H7 (cell line): ENCODE measurements at regions not wholly inside any gene's neighbourhood (a gene's known extent, or its start where the extent isn't known, plus 50 kb on each side); places are given as distances from the start of the nearest gene placed in this dataset.

Experiments used
- DNase-seq: peaks from one replicate; pipeline ENCODE4 v3.0.0; 2012
- H3K27me3 ChIP-seq: 2 replicates; pipeline ENCODE4 v1.6.0; 2011; ENCODE audit warnings: mild to moderate bottlenecking, low read length; ENCODE audit not compliant: control insufficient read depth, insufficient read depth
- H3K36me3 ChIP-seq: replicated peaks from 2 replicates; pipeline ENCODE4 v1.5.1; 2011; ENCODE audit warnings: low read length; ENCODE audit not compliant: control insufficient read depth, insufficient read depth
- H3K4me3 ChIP-seq: 2 replicates; pipeline ENCODE4 v1.5.1; 2011; ENCODE audit warnings: low read depth, mild to moderate bottlenecking, control low read depth, low read length, moderate library complexity; ENCODE audit not compliant: insufficient read depth

- DNase-seq, result no peak
- Histone ChIP-seq H3K4me3 (no peak overlapping the region), H3K36me3 (no peaks in the 10 kb centered on the region), H3K27me3 (no peaks in the 10 kb centered on the region)
Observed at GRCh38 chr13:61084988-61085387, 330.7 kb downstream of the PCDH20 start.

DNA sequence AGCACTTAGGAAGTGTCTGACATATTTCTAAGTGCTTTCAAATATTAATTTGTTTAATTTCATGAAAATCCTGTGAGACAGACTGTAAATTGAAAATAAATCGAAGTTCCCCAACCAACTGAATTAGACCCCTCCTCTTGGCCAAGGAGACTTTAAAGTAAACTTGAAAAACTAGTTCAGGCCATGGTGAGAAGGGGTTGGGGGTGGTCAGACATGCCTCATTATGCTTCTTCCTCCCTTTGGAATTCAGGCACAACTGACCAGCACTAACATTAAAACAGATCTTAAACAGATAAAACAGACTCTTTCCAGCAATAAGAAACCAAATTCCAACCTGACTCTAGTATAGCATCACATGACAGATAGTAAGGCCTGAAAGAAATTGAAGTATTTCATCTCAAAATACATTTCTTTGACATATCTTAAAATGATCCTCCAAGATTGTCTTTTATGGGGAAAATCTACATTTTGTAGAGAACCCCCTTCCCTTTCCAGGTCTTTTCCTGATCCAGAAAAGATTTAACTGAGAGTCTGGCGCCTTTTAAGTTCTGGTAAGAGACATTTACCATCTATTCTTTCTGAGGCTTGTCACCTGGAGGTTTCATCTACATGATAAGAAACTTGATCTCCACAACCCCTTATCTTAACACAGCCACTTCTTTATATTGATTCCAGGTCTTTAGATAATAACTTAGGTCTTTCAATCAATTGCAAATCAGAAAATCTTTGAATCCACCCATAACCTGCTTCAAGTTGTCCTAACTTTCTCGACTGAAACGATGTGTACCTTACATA, 336.5 kb downstream of the PCDH20 start:
- no peak overlapping the region for H3K4me3 ChIP-seq
- no peak for DNase-seq
- H3K27me3 ChIP-seq, result no peaks in the 10 kb centered on the region
- no peaks in the 10 kb centered on the region for H3K36me3 ChIP-seq

DNA sequence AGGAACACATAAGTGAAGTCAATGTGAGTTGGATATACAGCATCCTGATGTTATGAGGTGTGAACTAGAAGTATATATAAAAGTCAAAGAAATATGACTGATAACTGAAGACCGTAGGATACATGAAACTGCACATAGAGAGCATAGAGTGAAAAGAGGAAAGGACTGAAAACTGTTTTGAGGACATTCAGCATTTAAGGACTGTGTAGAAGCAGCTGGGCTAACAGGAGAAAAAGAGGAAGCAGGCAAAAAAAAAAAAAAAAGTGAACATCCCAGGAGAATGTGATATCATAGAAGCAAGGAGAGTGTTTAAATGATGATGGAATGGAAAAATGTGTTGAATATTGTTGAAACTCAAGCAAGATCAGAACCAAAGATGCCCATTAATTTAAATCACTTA, 363.5 kb downstream of the PCDH20 start:
- DNase-seq, result no peak
- no peaks in the 10 kb centered on the region for H3K27me3 ChIP-seq
- no peaks in the 10 kb centered on the region for H3K36me3 ChIP-seq
- no peak overlapping the region for H3K4me3 ChIP-seq

GRCh38 chr13:61045251-61045650, 370.4 kb downstream of the PCDH20 start:
- Histone ChIP-seq H3K36me3 (no peaks in the 10 kb centered on the region), H3K4me3 (no peak overlapping the region), H3K27me3 (no peaks in the 10 kb centered on the region)
- DNase-seq, result no peak

DNA sequence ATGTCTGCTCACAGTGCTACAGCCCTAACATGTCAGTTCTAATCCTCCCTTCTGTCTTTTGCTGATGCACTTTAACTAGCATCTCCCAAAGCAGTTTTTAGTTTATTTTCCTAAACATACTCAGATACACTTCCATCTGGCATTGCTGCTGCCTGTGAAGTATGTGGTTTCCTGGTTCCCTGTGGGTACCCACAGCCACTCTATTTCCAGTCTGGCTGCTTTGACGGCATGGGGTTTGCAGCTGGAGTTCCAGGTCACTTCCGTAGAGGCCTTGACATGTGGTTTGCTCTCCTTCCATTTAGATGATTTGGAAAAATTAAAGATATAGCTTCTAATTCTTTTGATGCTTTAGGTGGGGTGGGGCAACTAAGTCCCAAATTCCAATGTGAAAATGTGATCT, 375.5 kb downstream of the PCDH20 start:
- no peak overlapping the region for H3K4me3 ChIP-seq
- DNase-seq, result no peak
- H3K27me3 ChIP-seq, result no peaks in the 10 kb centered on the region
- no peaks in the 10 kb centered on the region for H3K36me3 ChIP-seq

- no peak for DNase-seq
- Histone ChIP-seq H3K27me3 (no peaks in the 10 kb centered on the region), H3K4me3 (no peak overlapping the region), H3K36me3 (no peaks in the 10 kb centered on the region)
Observed at GRCh38 chr13:61039302-61039701, 376.3 kb downstream of the PCDH20 start.

DNA sequence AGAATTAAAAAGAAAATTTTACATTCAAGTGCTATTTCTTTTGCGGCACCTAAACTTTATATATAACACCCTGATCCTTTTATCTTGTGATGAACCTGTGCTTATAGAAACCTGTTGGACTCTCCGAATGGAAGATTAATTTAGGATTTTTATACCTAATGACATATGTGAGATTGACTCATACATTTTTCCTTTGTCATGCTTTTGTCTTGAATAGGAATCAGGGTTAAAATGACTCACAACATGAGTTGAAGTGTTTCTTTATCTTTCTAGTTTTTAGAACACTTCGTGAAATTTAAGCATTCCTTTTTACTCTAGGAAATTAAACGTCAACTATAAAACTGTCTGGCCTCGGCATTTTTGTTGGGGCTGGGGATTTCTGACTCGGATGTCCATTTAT, 378.9 kb downstream of the PCDH20 start:
- Histone ChIP-seq H3K4me3 (no peak overlapping the region), H3K27me3 (no peaks in the 10 kb centered on the region), H3K36me3 (no peaks in the 10 kb centered on the region)
- DNase-seq, result no peak

GRCh38 chr13:61030445-61030844, 385.2 kb downstream of the PCDH20 start:
- DNase-seq, result no peak
- no peaks in the 10 kb centered on the region for H3K27me3 ChIP-seq

DNA sequence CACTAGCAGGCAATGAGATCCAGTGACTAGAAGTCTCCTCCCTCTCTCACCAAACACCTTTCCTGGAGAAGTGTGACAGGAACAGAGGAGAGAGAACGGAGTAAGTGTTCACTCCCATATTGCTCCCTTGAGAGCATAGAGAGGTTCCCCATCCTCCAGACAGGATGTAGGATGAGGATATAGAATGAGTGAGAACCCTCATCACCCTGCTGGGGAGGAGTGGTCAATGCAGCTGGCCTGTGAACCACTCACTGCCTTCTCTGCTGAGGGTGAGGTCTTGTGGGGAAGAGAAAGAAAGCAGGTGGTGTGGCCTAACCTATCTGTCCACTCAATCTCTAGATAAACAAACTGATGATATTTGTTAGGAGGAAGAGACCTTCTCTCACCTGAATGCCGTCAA, 386.6 kb downstream of the PCDH20 start:
- DNase-seq, result peak; percentile 34
- Histone ChIP-seq H3K4me3 (no peak overlapping the region), H3K27me3 (no peaks in the 10 kb centered on the region), H3K36me3 (no peaks in the 10 kb centered on the region)

More at GRCh38 chr13:61030445-61030844, 385.2 kb downstream of the PCDH20 start:
- Histone ChIP-seq H3K4me3 (no peak overlapping the region), H3K36me3 (no peaks in the 10 kb centered on the region)

DNA sequence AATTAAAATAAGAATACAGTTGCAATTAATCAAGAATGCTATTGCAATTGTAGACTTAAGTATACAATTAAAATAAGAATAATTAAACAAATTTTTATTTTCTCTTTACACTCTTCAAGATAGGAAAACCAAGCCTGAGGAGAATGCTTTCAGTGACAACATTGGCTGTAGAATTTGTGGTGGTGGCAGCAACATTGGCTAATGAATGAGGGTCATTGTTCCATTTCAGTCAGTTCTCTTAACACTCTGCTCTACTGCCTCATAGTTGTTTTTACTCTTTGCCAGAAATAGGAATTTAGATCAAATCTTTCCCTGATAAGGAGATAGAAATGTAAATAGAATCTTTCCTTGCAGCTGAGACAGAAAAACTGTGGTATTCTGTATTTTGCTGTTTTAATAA, 391.6 kb downstream of the PCDH20 start:
- no peaks in the 10 kb centered on the region for H3K36me3 ChIP-seq
- H3K27me3 ChIP-seq, result no peaks in the 10 kb centered on the region
- no peak for DNase-seq
- no peak overlapping the region for H3K4me3 ChIP-seq

GRCh38 chr13:61021838-61022237, 393.8 kb downstream of the PCDH20 start:
- no peaks in the 10 kb centered on the region for H3K27me3 ChIP-seq
- no peak for DNase-seq
- no peaks in the 10 kb centered on the region for H3K36me3 ChIP-seq
- no peak overlapping the region for H3K4me3 ChIP-seq

DNA sequence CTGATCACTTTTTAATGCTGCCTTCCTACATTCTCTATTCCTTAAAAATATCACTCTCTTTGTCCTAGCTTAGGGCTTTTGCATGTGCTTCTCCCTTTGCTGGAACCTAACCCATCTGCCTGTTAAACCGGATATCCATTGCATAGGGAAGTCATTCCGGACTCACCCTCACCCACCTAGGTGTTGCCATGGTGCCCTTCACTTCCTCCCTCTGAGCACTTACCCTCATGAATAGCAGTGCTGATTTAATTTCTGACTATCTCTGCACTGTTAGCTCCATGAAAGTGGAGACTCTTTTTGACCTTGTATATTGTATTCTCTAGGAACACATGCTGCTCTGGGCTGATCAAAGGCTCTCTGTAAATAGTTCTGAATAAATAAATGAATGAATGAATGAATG, 401.9 kb downstream of the PCDH20 start:
- DNase-seq, result no peak
- H3K4me3 ChIP-seq, result no peak overlapping the region
- no peaks in the 10 kb centered on the region for H3K36me3 ChIP-seq
- H3K27me3 ChIP-seq, result no peaks in the 10 kb centered on the region

DNA sequence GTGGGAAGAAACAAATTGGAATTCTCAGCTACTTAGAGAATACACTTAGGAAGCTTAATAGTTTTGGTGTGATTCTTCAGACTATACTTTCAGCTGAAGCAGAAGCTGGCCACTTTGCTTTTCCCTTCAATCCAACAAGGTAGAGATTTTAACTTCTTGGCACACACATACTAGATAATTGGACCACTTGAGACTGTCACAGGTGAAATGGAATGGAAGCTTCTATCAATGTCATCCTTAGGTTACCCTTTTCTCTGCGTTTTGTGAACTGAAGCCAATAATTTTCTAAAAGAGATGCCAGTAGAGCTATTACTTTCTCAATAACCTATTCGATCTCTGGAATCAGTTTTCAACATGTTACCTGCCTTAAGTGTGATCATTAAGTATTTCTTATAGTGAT, 405.3 kb downstream of the PCDH20 start:
- Histone ChIP-seq H3K4me3 (no peak overlapping the region), H3K36me3 (no peaks in the 10 kb centered on the region), H3K27me3 (no peaks in the 10 kb centered on the region)
- DNase-seq, result no peak

DNA sequence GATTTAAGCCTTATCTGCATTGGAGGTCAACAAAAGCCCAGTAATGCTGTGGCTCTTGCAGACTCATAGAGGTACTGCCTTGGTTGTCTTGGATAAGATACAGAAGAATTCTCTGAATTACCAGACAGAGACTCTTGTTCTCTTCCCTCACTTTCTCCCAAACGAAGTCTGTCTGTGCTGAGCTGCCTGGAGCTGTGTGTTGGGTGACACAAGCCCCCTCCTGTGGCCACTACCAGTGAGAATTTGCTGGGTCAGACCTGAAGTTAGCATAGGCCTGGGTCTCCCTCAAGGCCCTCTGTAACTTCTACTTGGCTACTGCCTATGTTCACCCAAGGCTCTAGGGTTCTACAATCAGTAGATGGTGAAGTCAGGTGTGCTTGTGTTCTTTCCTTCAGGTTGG, 413.0 kb downstream of the PCDH20 start:
- no peaks in the 10 kb centered on the region for H3K27me3 ChIP-seq
- H3K36me3 ChIP-seq, result no peaks in the 10 kb centered on the region
- DNase-seq, result no peak
- no peak overlapping the region for H3K4me3 ChIP-seq

DNA sequence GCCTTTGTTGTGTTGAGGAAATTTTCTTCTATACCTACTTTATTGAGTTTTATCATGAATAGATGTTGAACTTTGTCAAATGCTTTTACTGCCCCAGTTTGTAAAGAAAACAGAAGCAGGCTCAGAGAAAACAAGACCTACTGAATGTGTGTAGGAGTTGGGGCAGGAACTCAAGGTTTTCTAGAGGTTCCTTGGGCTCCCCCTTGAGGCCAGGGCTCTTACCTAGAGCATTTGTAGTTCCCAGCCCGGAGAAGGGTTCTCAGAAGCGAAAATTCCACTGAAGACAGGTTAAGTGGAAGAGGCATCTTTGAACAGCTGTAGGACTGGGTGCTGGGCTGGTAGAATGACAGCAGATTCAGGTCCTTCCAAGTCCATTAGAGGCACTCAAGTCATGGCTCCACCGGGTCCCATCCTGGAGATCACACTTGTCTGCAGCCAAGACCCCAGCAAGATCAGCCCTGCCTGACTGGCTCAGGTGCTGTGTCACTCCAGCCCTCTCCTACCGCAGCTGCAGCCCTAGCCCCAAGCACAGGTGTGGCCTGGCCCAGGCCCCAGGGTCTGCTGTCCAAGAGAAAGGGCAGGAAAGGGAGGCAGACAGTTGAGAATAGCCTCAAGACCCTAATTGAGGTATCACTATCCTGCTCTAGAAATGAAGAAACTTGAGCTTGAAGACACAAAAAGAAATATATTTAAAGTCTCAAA, 425.5 kb downstream of the PCDH20 start:
- DNase-seq, result peak; percentile 50
- Histone ChIP-seq H3K4me3 (no peak overlapping the region), H3K27me3 (no peaks in the 10 kb centered on the region), H3K36me3 (no peaks in the 10 kb centered on the region)
